Mucosa of descending colon (tissue), 3 donors: ENCODE measurements at regions not wholly inside any gene's neighbourhood (a gene's known extent, or its start where the extent isn't known, plus 50 kb on each side); places are given as distances from the start of the nearest gene placed in this dataset.

Experiments
- ATAC-seq: fragments of 200-7000 bp; cut with Tn5 transposase; one replicate; pipeline ENCODE4 v1.9.1; 2020; ENCODE audit warnings: mild to moderate bottlenecking, moderate library complexity
- DNase-seq, 3 donors: peaks; one replicate each; pipeline ENCODE4 v3.0.0-alpha.2; 2020
- H3K36me3 ChIP-seq: fragments of 200-600 bp; one replicate; pipeline ENCODE4 v1.8.0; 2021; ENCODE audit warnings: low read depth, mild to moderate bottlenecking
- H3K4me1 ChIP-seq: fragments of 200-600 bp; one replicate; pipeline ENCODE4 v1.8.0; 2021; ENCODE audit warnings: low read depth, mild to moderate bottlenecking
- H3K4me3 ChIP-seq: fragments of 200-600 bp; one replicate; pipeline ENCODE4 v1.8.0; 2021; ENCODE audit warnings: mild to moderate bottlenecking
- H3K9me3 ChIP-seq: fragments of 200-600 bp; one replicate; pipeline ENCODE4 v1.8.0; 2021; ENCODE audit warnings: mild to moderate bottlenecking
- intact Hi-C, 2 donors: fragments of 100-400 bp; cut with DNase I in 1 of 2; cut with micrococcal nuclease in 1 of 2; formaldehyde crosslinking; loops; one replicate each; pipeline versions ENCODE4 v1.11.0 to v1.11.1; 2022; cut with DNase I, micrococcal nuclease
- TF ChIP-seq, protein P1 (sequence below): fragments of 200-600 bp; IDR thresholded peaks from one replicate; pipeline ENCODE4 v1.8.0; 2022; ENCODE audit warnings: antibody characterized with exemption, mild to moderate bottlenecking
- donor health status: DM: no; HTN: no; CAD: no; lungs with moderate emphysema.
- donor health status: DM: no; HTN: no; CAD: no.
- donor health status: DM: no; HTN: yes; CAD: no.

DNA sequence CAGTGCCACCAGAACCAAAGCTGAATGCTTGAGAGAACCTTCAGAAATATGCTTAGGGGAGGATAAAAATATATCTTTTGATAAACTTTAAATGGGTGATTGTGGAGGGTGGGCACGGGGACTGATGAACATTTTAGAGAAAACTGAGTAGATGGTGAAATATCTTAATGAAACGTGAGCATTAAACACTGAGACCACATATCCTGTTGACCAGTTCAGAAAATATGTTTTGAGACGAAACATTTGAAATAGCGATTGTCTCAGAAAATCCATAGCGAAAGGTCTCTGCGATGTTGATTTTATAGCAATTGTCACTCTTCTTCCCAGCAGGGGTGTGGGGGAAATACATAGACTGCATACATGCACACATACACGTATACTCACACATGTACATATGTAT lies 231.0 kb downstream of the ESM1 start:
- TF ChIP-seq, protein P1, sequence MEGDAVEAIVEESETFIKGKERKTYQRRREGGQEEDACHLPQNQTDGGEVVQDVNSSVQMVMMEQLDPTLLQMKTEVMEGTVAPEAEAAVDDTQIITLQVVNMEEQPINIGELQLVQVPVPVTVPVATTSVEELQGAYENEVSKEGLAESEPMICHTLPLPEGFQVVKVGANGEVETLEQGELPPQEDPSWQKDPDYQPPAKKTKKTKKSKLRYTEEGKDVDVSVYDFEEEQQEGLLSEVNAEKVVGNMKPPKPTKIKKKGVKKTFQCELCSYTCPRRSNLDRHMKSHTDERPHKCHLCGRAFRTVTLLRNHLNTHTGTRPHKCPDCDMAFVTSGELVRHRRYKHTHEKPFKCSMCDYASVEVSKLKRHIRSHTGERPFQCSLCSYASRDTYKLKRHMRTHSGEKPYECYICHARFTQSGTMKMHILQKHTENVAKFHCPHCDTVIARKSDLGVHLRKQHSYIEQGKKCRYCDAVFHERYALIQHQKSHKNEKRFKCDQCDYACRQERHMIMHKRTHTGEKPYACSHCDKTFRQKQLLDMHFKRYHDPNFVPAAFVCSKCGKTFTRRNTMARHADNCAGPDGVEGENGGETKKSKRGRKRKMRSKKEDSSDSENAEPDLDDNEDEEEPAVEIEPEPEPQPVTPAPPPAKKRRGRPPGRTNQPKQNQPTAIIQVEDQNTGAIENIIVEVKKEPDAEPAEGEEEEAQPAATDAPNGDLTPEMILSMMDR, result no peak
- Histone ChIP-seq H3K4me1 (no peaks in the 10 kb centered on the region), H3K4me3 (no peak overlapping the region), H3K36me3 (no peaks in the 10 kb centered on the region), H3K9me3 (no peaks in the 10 kb centered on the region)
- intact Hi-C loops, result no loop called here
- DNase-seq (no peak), ATAC-seq (no peak)

DNA sequence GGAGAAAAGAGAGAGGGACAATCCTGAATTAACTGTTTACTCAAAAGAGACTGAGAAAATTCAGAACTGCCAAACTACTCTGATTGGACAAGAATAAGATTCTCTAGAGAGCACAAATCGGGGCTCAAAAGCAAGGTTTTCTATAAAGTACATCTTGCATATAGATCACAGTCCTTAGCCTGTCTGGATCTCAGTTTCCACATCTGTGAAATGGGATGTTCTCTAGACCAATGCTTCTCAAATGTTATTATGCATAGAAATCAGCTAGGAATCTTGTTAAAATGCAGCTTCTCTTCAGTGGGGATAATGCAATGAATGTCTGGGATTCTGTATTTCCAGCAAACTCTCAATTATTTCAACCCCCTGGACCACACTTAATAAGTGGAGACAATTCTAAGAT lies 231.6 kb downstream of the ESM1 start:
- Histone ChIP-seq H3K4me3 (no peak overlapping the region), H3K9me3 (no peaks in the 10 kb centered on the region), H3K36me3 (no peaks in the 10 kb centered on the region), H3K4me1 (no peaks in the 10 kb centered on the region)
- ATAC-seq (no peak), DNase-seq (no peak)
- intact Hi-C loops, result no loop called here
- TF ChIP-seq, protein P1, result no peak

DNA sequence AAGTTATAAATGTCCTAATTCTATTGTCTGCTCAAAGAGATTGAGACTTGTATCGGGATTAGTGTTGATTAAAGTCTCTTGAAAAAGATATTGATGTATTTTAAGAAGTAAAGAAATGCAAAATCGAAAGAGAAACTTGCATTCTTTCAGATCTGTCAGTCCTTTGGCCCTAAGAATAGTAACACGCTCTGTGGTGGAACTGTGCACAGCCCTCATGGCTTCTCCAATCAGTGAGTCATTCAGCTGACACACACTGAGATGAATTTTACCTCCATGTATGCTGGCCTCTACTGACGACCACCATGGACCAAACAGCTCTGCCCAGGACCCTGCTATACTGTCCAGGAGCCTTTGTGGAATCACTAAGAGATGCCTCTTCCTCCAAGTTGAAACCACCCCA lies 232.4 kb downstream of the ESM1 start:
- no peak for DNase-seq
- H3K9me3 ChIP-seq, result no peaks in the 10 kb centered on the region
- no peak overlapping the region for H3K4me3 ChIP-seq
- no peaks in the 10 kb centered on the region for H3K36me3 ChIP-seq
- TF ChIP-seq, protein P1, result no peak
- ATAC-seq, result peak; percentile 66
- H3K4me1 ChIP-seq, result no peaks in the 10 kb centered on the region
- intact Hi-C loops, result no loop called here

DNA sequence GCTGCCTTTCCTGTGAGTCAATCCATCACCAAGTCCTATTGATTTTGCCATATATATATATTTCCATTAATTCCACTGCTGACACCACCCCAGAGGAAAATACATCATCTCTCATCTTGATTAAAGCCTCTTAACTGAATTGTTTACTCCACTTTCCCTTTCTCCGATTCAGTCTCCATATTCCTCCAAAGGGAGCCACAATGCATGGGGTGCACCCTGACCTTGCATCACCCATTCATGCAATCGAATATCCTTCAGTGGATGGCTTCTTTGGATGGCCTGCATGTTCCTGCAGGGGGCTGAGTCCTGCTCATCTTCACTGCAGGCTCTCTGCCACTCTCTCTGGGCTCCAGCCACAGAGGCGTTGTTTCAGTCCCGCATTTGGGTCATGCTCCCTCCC lies 231.0 kb downstream of the SNX18 start:
- H3K36me3 ChIP-seq, result no peaks in the 10 kb centered on the region
- H3K4me3 ChIP-seq, result no peak overlapping the region
- DNase-seq (no peak), ATAC-seq (no peak)
- intact Hi-C loops, result no loop called here
- no peaks in the 10 kb centered on the region for H3K9me3 ChIP-seq
- TF ChIP-seq, protein P1, result no peak
- H3K4me1 ChIP-seq, result no peaks in the 10 kb centered on the region

DNA sequence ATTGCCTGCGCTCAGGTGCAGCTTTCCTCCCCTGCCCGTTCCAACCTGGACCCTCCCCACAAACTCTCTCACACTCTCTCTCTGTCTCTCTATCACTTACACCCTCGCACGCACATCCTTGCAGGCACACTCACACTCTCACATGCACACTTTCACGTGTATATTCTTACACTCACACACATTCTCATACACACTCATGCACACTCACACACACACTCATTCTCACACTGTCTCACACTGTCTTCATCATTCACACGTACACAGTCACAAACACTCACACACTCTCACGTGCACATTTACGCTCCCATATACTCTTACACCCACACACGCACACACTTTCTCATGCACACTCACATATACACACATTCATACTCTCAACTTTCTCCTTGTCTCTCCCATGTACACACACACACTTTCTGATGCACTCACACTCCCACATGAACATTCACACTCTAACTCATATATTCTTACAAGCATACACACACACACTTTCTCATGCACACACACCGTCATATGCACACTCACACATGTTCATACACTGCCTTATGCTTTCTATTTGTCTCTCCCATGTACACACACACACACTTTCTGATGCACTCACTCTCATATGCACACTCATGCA lies 229.3 kb downstream of the SNX18 start:
- TF ChIP-seq, protein P1, result no peak

DNA sequence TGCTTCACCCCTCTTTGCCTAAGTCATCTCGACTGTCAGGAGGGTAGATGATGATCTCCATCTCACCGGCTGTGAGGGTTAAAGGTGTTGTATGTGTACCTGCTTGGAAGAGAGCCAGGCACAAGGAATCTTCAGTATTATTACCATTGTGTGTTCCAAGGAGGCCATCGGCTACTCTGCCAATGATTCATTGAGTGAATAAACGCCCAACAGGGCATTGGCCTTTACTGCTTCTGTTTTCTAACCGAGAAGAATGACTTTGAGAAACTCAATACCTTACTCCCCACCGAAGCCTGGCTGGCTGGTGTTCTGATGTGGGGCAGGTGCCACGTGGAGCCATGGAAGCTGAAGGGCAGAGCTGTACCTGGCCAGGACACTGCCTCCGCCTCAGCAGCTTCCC lies 228.8 kb downstream of the SNX18 start:
- Histone ChIP-seq H3K4me3 (no peak overlapping the region), H3K36me3 (no peaks in the 10 kb centered on the region), H3K4me1 (no peaks in the 10 kb centered on the region), H3K9me3 (no peaks in the 10 kb centered on the region)
- intact Hi-C loops, result no loop called here
- DNase-seq, result no peak
- TF ChIP-seq, protein P1, result no peak
- no peak for ATAC-seq

More for the DNA sequence above, 229.3 kb downstream of the SNX18 start:
- intact Hi-C loops, result no loop called here
- ATAC-seq (no peak), DNase-seq (no peak)
- H3K4me1 ChIP-seq, result no peaks in the 10 kb centered on the region
- H3K36me3 ChIP-seq, result no peaks in the 10 kb centered on the region
- no peaks in the 10 kb centered on the region for H3K9me3 ChIP-seq
- no peak overlapping the region for H3K4me3 ChIP-seq
